ENCODE measurements at regions not wholly inside any gene's neighbourhood (a gene's known extent, or its start where the extent isn't known, plus 50 kb on each side); places are given as distances from the start of the nearest gene placed in this dataset.

DNA sequence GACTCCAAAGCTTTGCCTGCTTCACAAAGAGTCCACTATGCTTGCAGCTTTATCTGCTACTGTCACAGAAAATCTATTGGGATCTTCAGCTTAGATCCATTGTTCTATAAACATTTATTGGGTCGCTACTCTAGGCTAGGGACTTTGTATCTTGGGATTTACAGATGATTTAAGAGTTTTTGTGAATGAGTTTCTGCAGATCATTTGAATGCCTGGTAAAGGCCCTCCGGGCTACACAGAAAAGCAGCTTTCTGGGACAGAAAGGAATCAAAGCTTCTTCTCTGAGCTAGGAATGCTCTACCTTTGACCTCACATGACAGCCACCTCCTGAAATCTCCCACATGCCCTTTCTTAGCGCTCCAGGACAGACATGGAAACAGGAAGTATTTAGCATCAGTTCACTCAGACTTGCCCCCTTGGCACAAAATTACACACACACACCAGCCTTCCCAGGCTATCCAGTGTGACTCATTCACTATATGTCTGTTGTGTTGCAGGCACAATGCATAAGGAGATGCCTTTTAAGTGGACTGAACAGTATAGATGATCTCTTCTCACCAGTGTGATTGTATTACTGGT lies 492.4 kb downstream of the DACH1 start:
- TF ChIP-seq POLR2A (IDR thresholded peaks at IDR 0.05; ENCODE audit: low read depth, low read length) (no peak), CTCF (IDR thresholded peaks at IDR 0.05; ENCODE audit: extremely low read depth in 1 of 2, insufficient read depth in 1 of 2, low read depth in 1 of 2, low read length in 2 of 2) (no peak)
